GM23338 (cell line): ENCODE measurements at regions not wholly inside any gene's neighbourhood (a gene's known extent, or its start where the extent isn't known, plus 50 kb on each side); places are given as distances from the start of the nearest gene placed in this dataset.

Experiments
- ATAC-seq: fragments of 200-7000 bp; cut with Tn5 transposase; 3 replicates; pipeline ENCODE4 v1.9.1; 2020
- DNase-seq: peaks from one replicate; pipeline ENCODE4 v3.0.0-alpha.2; 2015; ENCODE audit warnings: low spot score
- H2AFZ ChIP-seq: fragments of 200-600 bp; sonication (generic); 2 replicates; pipeline ENCODE4 v1.8.0; 2016; ENCODE audit warnings: antibody characterized with exemption, mild to moderate bottlenecking, moderate library complexity
- H3F3A ChIP-seq: fragments of 200-600 bp; sonication (generic); replicated peaks from 2 replicates; pipeline ENCODE4 v1.8.0; 2017; ENCODE audit warnings: antibody characterized with exemption, mixed run types, low read depth
- H3K27ac ChIP-seq: fragments of 200-600 bp; sonication (generic); 2 replicates; pipeline ENCODE4 v1.6.1; 2016; ENCODE audit warnings: low read depth
- H3K27me3 ChIP-seq: fragments of 200-600 bp; sonication (generic); 2 replicates; pipeline ENCODE4 v1.8.0; 2016; ENCODE audit warnings: mild to moderate bottlenecking, mixed run types, moderate library complexity; ENCODE audit not compliant: insufficient read depth
- H3K36me3 ChIP-seq: fragments of 200-600 bp; sonication (generic); 2 replicates; pipeline ENCODE4 v1.8.0; 2016; ENCODE audit warnings: mild to moderate bottlenecking; ENCODE audit not compliant: insufficient read depth
- H3K4me1 ChIP-seq: fragments of 200-600 bp; sonication (generic); 2 replicates; pipeline ENCODE4 v1.8.0; 2016; ENCODE audit warnings: mild to moderate bottlenecking, moderate library complexity; ENCODE audit not compliant: insufficient read depth
- H3K4me2 ChIP-seq: fragments of 200-600 bp; sonication (generic); 2 replicates; pipeline ENCODE4 v1.7.1; 2017; ENCODE audit warnings: mixed run types
- H3K4me3 ChIP-seq: fragments of 200-600 bp; sonication (generic); 2 replicates; pipeline ENCODE4 v1.6.1; 2016; ENCODE audit warnings: mixed run types
- H3K79me2 ChIP-seq: fragments of 200-600 bp; sonication (generic); replicated peaks from 2 replicates; pipeline ENCODE4 v1.8.0; 2017; ENCODE audit warnings: mild to moderate bottlenecking; ENCODE audit not compliant: insufficient read depth
- H3K9me2 ChIP-seq: fragments of 200-600 bp; sonication (generic); 2 replicates; pipeline ENCODE4 v1.8.0; 2017; ENCODE audit not compliant: insufficient read depth
- H4K20me1 ChIP-seq: fragments of 200-600 bp; sonication (generic); replicated peaks from 2 replicates; pipeline ENCODE4 v1.8.0; 2017; ENCODE audit warnings: mild to moderate bottlenecking; ENCODE audit not compliant: insufficient read depth
- H3K27ac Mint-ChIP-seq: 2 replicates; pipeline ENCODE4 v1.8.0; 2020; ENCODE audit warnings: inconsistent platforms, mild to moderate bottlenecking, moderate library complexity, mixed read lengths
- H3K27me3 Mint-ChIP-seq: 3 replicates; pipeline ENCODE4 v1.8.0; 2022; ENCODE audit warnings: low read depth, mild to moderate bottlenecking, moderate library complexity, mixed read lengths, inconsistent platforms; ENCODE audit not compliant: insufficient read depth, poor library complexity
- H3K36me3 Mint-ChIP-seq: 3 replicates; pipeline ENCODE4 v1.8.0; 2021; ENCODE audit warnings: low read depth, mild to moderate bottlenecking, inconsistent platforms, moderate library complexity, mixed read lengths
- H3K4me1 Mint-ChIP-seq: 3 replicates; pipeline ENCODE4 v1.8.0; 2020; ENCODE audit warnings: mild to moderate bottlenecking, inconsistent platforms, mixed read lengths
- H3K4me3 Mint-ChIP-seq: 3 replicates; pipeline ENCODE4 v1.8.0; 2021; ENCODE audit warnings: moderate library complexity, mild to moderate bottlenecking, inconsistent platforms, mixed read lengths
- H3K9me3 Mint-ChIP-seq: 3 replicates; pipeline ENCODE4 v1.8.0; 2020; ENCODE audit warnings: moderate library complexity, mild to moderate bottlenecking, inconsistent platforms, mixed read lengths
- CREB1 ChIP-seq: fragments of 250-450 bp; sonication (Bioruptor Pico); IDR thresholded peaks from 2 replicates; pipeline ENCODE4 v1.5.0; 2020; ENCODE audit warnings: low read depth, mild to moderate bottlenecking, moderate library complexity
- EZH2 ChIP-seq: fragments of 200-600 bp; sonication (generic); IDR thresholded peaks from one replicate; pipeline ENCODE4 v1.8.0; 2017; ENCODE audit warnings: antibody characterized with exemption, mild to moderate bottlenecking, low read depth; ENCODE audit not compliant: unreplicated experiment
- JUNB ChIP-seq: IDR thresholded peaks from one replicate; pipeline ENCODE4 v1.6.1; 2016; ENCODE audit warnings: antibody characterized with exemption; ENCODE audit not compliant: unreplicated experiment
- NANOG ChIP-seq: IDR thresholded peaks from 2 replicates; pipeline ENCODE4 v1.6.1; 2016; ENCODE audit warnings: antibody characterized with exemption, borderline replicate concordance
- POLR2AphosphoS5 ChIP-seq: IDR thresholded peaks from 2 replicates; pipeline ENCODE4 v1.6.1; 2016; ENCODE audit warnings: antibody characterized with exemption, low read depth
- ZNF114 ChIP-seq: fragments of 250-450 bp; sonication (Bioruptor Pico); IDR thresholded peaks from 2 replicates; pipeline ENCODE4 v1.5.0; 2020; ENCODE audit warnings: mild to moderate bottlenecking, moderate library complexity
- ZNF331 ChIP-seq: fragments of 250-450 bp; sonication (Bioruptor Pico); IDR thresholded peaks from 2 replicates; pipeline ENCODE4 v1.5.0; 2020; ENCODE audit warnings: low read depth, mild to moderate bottlenecking, moderate library complexity
- ZNF462 ChIP-seq: fragments of 250-450 bp; sonication (Bioruptor Pico); IDR thresholded peaks from 2 replicates; pipeline ENCODE4 v1.5.0; 2020; ENCODE audit warnings: mild to moderate bottlenecking, moderate library complexity
- TF ChIP-seq, protein P1 (sequence below): IDR thresholded peaks from one replicate; pipeline ENCODE4 v1.6.1; 2018; ENCODE audit warnings: antibody characterized with exemption; ENCODE audit not compliant: unreplicated experiment
- TF ChIP-seq, protein P2 (sequence below): IDR thresholded peaks from 2 replicates; pipeline ENCODE4 v1.6.1; 2016; ENCODE audit warnings: antibody characterized with exemption

DNA sequence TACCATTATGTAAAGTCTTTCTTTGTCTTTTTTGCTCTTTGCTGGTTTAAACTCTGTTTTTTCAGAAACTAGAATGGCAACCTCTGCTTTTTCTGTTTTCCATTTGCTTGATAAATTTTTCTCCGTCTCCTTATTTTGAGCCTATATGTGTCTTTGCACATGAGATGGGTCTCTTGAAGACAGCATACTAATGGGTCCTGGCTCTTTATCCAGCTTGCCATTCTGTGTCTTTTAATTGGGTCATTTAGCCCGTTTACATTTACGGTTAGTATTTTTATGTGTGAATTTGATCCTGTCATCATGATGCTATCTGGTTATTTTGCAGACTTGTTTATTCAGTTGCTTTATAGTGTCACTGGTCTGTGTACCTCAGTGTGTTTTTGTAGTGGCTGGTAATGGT lies 207.9 kb upstream of the TMEM260 start (continued):
- TF ChIP-seq POLR2AphosphoS5 (no peak), ZNF462 (CRISPR knock-in tag) (no peak), JUNB (no peak), ZNF331 (CRISPR knock-in tag) (no peak)

- Histone ChIP-seq H3F3A (no peaks in the 10 kb centered on the region), H3K4me1 (no peaks in the 10 kb centered on the region), H3K27me3 (no peaks in the 10 kb centered on the region), H4K20me1 (no peaks in the 10 kb centered on the region), H3K4me3 (no peak overlapping the region), H3K79me2 (no peaks in the 10 kb centered on the region), H3K36me3 (no peaks in the 10 kb centered on the region; the same call in 1 of the 2 replicates), H3K27ac (no peak overlapping the region), H3K9me2 (peaks cover 11% of the 10 kb centered on the region), H2AFZ (no peak overlapping the region), H3K4me2 (no peak overlapping the region)
- ATAC-seq (no peak), DNase-seq (no peak)
- H3K27me3 Mint-ChIP-seq: no peaks in the 10 kb centered on the region
- no peaks in the 10 kb centered on the region; the same call in 2 of the 3 replicates for H3K4me1 Mint-ChIP-seq
- peaks cover 10% of the 10 kb centered on the region for H3K9me3 Mint-ChIP-seq
- peaks cover 3% of the 10 kb centered on the region; the same call in 1 of the 3 replicates for H3K36me3 Mint-ChIP-seq
- no peak overlapping the region for H3K27ac Mint-ChIP-seq
- H3K4me3 Mint-ChIP-seq: no peak overlapping the region
- TF ChIP-seq CREB1 (CRISPR knock-in tag) (no peak), NANOG (no peak), EZH2 (no peak), JUNB (no peak), ZNF114 (CRISPR knock-in tag) (no peak)
- TF ChIP-seq, protein P1, sequence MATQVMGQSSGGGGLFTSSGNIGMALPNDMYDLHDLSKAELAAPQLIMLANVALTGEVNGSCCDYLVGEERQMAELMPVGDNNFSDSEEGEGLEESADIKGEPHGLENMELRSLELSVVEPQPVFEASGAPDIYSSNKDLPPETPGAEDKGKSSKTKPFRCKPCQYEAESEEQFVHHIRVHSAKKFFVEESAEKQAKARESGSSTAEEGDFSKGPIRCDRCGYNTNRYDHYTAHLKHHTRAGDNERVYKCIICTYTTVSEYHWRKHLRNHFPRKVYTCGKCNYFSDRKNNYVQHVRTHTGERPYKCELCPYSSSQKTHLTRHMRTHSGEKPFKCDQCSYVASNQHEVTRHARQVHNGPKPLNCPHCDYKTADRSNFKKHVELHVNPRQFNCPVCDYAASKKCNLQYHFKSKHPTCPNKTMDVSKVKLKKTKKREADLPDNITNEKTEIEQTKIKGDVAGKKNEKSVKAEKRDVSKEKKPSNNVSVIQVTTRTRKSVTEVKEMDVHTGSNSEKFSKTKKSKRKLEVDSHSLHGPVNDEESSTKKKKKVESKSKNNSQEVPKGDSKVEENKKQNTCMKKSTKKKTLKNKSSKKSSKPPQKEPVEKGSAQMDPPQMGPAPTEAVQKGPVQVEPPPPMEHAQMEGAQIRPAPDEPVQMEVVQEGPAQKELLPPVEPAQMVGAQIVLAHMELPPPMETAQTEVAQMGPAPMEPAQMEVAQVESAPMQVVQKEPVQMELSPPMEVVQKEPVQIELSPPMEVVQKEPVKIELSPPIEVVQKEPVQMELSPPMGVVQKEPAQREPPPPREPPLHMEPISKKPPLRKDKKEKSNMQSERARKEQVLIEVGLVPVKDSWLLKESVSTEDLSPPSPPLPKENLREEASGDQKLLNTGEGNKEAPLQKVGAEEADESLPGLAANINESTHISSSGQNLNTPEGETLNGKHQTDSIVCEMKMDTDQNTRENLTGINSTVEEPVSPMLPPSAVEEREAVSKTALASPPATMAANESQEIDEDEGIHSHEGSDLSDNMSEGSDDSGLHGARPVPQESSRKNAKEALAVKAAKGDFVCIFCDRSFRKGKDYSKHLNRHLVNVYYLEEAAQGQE: no peak
- TF ChIP-seq, protein P2, sequence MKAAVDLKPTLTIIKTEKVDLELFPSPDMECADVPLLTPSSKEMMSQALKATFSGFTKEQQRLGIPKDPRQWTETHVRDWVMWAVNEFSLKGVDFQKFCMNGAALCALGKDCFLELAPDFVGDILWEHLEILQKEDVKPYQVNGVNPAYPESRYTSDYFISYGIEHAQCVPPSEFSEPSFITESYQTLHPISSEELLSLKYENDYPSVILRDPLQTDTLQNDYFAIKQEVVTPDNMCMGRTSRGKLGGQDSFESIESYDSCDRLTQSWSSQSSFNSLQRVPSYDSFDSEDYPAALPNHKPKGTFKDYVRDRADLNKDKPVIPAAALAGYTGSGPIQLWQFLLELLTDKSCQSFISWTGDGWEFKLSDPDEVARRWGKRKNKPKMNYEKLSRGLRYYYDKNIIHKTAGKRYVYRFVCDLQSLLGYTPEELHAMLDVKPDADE: no peak
These were observed 205.2 kb upstream of the TMEM260 start for GRCh38 chr14:56374421-56374820.
